ENCODE measurements at regions not wholly inside any gene's neighbourhood (a gene's known extent, or its start where the extent isn't known, plus 50 kb on each side); places are given as distances from the start of the nearest gene placed in this dataset.

- TF ChIP-seq CTCF (IDR thresholded peaks at IDR 0.05) (no peak), POLR2A (IDR thresholded peaks at IDR 0.05) (no peak), POLR2AphosphoS5 (IDR thresholded peaks at IDR 0.05) (no peak), EP300 (IDR thresholded peaks at IDR 0.05) (no peak)
Measured at GRCh38 chr14:60350366-60350720, 101.3 kb downstream of the PPM1A start.

Measured in sigmoid colon (tissue), 4 donors.